ENCODE measurements at regions not wholly inside any gene's neighbourhood (a gene's known extent, or its start where the extent isn't known, plus 50 kb on each side); places are given as distances from the start of the nearest gene placed in this dataset.

- TF ChIP-seq CTCF (IDR thresholded peaks at IDR 0.05; ENCODE audit: insufficient read depth, low read depth, low read length) (no peak), EZH2 (IDR thresholded peaks at IDR 0.05; ENCODE audit: insufficient read depth, low read length) (no peak)
Observed at GRCh38 chr5:159655757-159656409, 260.4 kb upstream of the ADRA1B start.
